Body of pancreas (tissue), 4 donors: ENCODE measurements at regions not wholly inside any gene's neighbourhood (a gene's known extent, or its start where the extent isn't known, plus 50 kb on each side); places are given as distances from the start of the nearest gene placed in this dataset.

Source experiments
- ATAC-seq: fragments of 150-250 bp; one replicate; pipeline ENCODE4 v1.9.1; 2016
- DNase-seq, 4 donors: peaks; one replicate each; pipeline ENCODE4 v3.0.0-alpha.2; 2019
- H3K27ac ChIP-seq, 4 donors: fragments of 200-600 bp; sonication (generic); 1 replicate in 3 of 4; 2 replicates in 1 of 4; pipeline versions ENCODE4 v1.5.1 to v1.6.1; 2016 to 2019; ENCODE audit warnings: mild to moderate bottlenecking in 1 of 4, mixed read lengths in 1 of 4, moderate library complexity in 1 of 4
- H3K27me3 ChIP-seq, 2 donors: fragments of 200-600 bp; sonication (generic); one replicate each; pipeline ENCODE4 v1.6.0; 2016; ENCODE audit warnings: mild to moderate bottlenecking in 1 of 2
- H3K36me3 ChIP-seq, 2 donors: fragments of 200-600 bp; sonication (generic); replicated peaks in 1 of 2; 2 replicates each; pipeline ENCODE4 v1.5.1; 2016; ENCODE audit warnings: low read depth in 2 of 2; ENCODE audit not compliant: insufficient read depth in 1 of 2
- H3K4me1 ChIP-seq: fragments of 200-600 bp; sonication (generic); one replicate; pipeline ENCODE4 v1.6.0; 2016
- H3K4me3 ChIP-seq, 2 donors: fragments of 200-600 bp; sonication (generic); 1 replicate in 1 of 2; 2 replicates in 1 of 2; pipeline ENCODE4 v1.5.1; 2016 to 2019
- H3K9me3 ChIP-seq, 3 donors: fragments of 200-600 bp; sonication (generic); 1 replicate in 2 of 3; 2 replicates in 1 of 3; pipeline ENCODE4 v1.5.1; 2016
- CTCF ChIP-seq, 7 experiments: fragments of 450-650 bp in 4 of 7; fragments of 200-600 bp in 3 of 7; sonication (generic) in 3 of 7; IDR thresholded peaks; one replicate each; pipeline ENCODE4 v1.5.1; 2016 to 2019; ENCODE audit warnings: antibody characterized with exemption in 7 of 7
- POLR2A ChIP-seq, 3 donors: fragments of 450-650 bp; IDR thresholded peaks; one replicate each; pipeline ENCODE4 v1.6.1; 2016; ENCODE audit warnings: antibody characterized with exemption in 3 of 3, mild to moderate bottlenecking in 2 of 3
- WGBS, 2 donors: methylation state at CpG; one replicate each; pipeline ENCODE4 v1.1.5; 2017; 5-methylcytosine and 5-hydroxymethylcytosine counted together
- intact Hi-C: fragments of 100-400 bp; cut with DNase I; formaldehyde crosslinking; loops from one replicate; pipeline ENCODE4 v1.15.1; 2023

GRCh38 chr2:111652038-111652437 is 232.0 kb downstream of the ANAPC1 start:
- no peaks in the 10 kb centered on the region for H3K4me1 ChIP-seq
- no peaks in the 10 kb centered on the region for H3K36me3 ChIP-seq
- H3K9me3 ChIP-seq: no peaks in the 10 kb centered on the region
- 82 to 85% methylated on average over 4 of the region's 4 CpGs for WGBS, 2 donors
- intact Hi-C loops: no loop called here
- no peak overlapping the region for H3K27ac ChIP-seq
- TF ChIP-seq POLR2A (IDR thresholded peaks at IDR 0.05) (no peak), CTCF (IDR thresholded peaks at IDR 0.05) (no peak)
- no peaks in the 10 kb centered on the region for H3K27me3 ChIP-seq
- no peak overlapping the region for H3K4me3 ChIP-seq
- DNase-seq: no peak
- no peak for ATAC-seq

GRCh38 chr2:111652681-111653080 is 231.3 kb downstream of the ANAPC1 start:
- Histone ChIP-seq H3K4me3 (no peak overlapping the region), H3K9me3 (no peaks in the 10 kb centered on the region), H3K36me3 (no peaks in the 10 kb centered on the region), H3K27ac (no peak overlapping the region), H3K4me1 (no peaks in the 10 kb centered on the region), H3K27me3 (no peaks in the 10 kb centered on the region)
- intact Hi-C loops: no loop called here
- ATAC-seq (no peak), DNase-seq (no peak)
- TF ChIP-seq POLR2A (IDR thresholded peaks at IDR 0.05) (no peak), CTCF (IDR thresholded peaks at IDR 0.05) (no peak)
- 59 to 67% methylated on average over 1 of the region's 1 CpG for WGBS, 2 donors

GRCh38 chr2:111653103-111653624 is 230.8 kb downstream of the ANAPC1 start:
- Histone ChIP-seq H3K27me3 (no peaks in the 10 kb centered on the region), H3K27ac (no peak overlapping the region), H3K36me3 (no peaks in the 10 kb centered on the region), H3K9me3 (no peaks in the 10 kb centered on the region), H3K4me3 (no peak overlapping the region), H3K4me1 (no peaks in the 10 kb centered on the region)
- no peak for DNase-seq
- no peak for TF ChIP-seq POLR2A (IDR thresholded peaks at IDR 0.05)
- TF ChIP-seq CTCF (IDR thresholded peaks at IDR 0.05): no peak
- intact Hi-C loops: no loop called here
- ATAC-seq: no peak
- 73 to 80% methylated on average over 1 of the region's 1 CpG for WGBS, 2 donors

- Histone ChIP-seq H3K36me3 (no peaks in the 10 kb centered on the region), H3K27me3 (no peaks in the 10 kb centered on the region), H3K9me3 (no peaks in the 10 kb centered on the region), H3K4me3 (no peak overlapping the region), H3K27ac (no peak overlapping the region), H3K4me1 (peaks cover under 1% of the 10 kb centered on the region)
- TF ChIP-seq CTCF (IDR thresholded peaks at IDR 0.05) (no peak), POLR2A (IDR thresholded peaks at IDR 0.05) (no peak)
- 72 to 76% methylated on average over 4 of the region's 4 CpGs for WGBS, 2 donors
- no peak for DNase-seq
- intact Hi-C loops: no loop called here
- ATAC-seq: no peak
Observed at GRCh38 chr2:111653913-111654312, 230.1 kb downstream of the ANAPC1 start.

GRCh38 chr2:111654829-111655228 is 229.2 kb downstream of the ANAPC1 start:
- TF ChIP-seq CTCF (IDR thresholded peaks at IDR 0.05) (no peak), POLR2A (IDR thresholded peaks at IDR 0.05) (no peak)
- intact Hi-C loops: no loop called here
- ATAC-seq: no peak
- Histone ChIP-seq H3K27ac (no peak overlapping the region), H3K36me3 (no peaks in the 10 kb centered on the region), H3K4me1 (peaks cover 5% of the 10 kb centered on the region), H3K27me3 (no peaks in the 10 kb centered on the region), H3K9me3 (no peaks in the 10 kb centered on the region), H3K4me3 (no peak overlapping the region)
- no peak for DNase-seq
- WGBS, 2 donors: 88 to 91% methylated on average over 5 of the region's 5 CpGs
